ENCODE measurements at regions not wholly inside any gene's neighbourhood (a gene's known extent, or its start where the extent isn't known, plus 50 kb on each side); places are given as distances from the start of the nearest gene placed in this dataset.

DNA sequence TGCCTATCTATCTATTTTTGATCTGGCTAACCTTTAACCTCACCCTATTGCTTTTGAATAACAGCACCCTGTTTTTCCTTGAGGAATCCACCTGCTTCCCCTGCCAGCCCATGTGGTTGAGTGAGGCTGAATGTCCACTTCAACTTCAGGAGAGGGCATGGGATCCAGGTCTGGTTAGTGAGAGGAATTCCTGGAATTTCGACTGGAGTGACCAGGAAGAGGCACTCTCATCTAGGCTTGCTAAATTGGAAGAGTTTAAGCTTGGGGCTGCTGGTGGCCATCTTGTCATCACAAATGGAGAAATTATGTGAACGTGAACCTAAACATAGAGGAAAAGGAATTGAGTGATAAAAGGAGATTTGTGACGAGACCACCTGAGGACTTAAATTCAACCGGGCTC lies 322.1 kb downstream of the OSTF1 start:
- no peak for DNase-seq
- Mint-ChIP-seq H3K4me1 (ENCODE audit: low read depth) (no peaks in the 10 kb centered on the region), H3K36me3 (ENCODE audit: low read depth) (no peaks in the 10 kb centered on the region), H3K27me3 (no peaks in the 10 kb centered on the region), H3K9me3 (no peaks in the 10 kb centered on the region), H3K27ac (no peak overlapping the region), H3K4me3 (no peak overlapping the region)

DNA sequence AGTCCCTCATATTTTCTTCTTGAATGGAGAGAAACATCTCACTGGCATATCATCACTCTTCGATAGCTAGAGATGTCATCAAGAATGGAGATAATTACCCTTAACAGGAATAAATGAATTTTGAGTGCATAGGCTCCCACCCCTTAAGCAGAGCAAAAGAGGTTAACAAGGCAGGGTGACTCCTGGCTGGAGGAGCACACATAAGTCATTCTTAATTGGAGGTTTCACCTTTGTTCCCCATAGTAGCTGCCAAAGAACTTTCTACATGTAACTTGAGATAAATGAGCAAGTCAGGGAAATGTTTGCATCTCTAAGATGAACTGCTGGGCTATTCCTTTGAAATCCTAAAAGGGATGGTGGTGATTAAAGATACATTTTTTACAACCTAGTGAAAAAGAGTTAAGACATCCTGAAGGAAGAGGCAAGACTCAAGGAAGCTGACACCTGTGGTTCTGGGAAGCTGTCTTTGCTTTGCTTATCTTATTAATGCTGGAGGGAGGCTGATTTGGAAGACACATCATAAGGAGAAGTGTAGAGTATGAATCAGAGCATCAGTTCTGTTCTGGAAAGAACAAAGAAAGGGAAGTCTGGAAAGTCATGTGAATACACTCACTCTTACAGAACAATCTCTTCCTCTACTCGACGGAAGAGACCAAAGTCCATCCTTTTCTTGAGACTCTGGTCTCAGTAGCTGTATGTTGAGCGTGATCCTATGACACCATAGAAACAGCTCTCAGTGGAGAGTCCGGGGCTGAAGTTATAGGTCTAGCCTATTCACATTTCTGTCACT lies 326.3 kb downstream of the OSTF1 start:
- Mint-ChIP-seq H3K4me1 (ENCODE audit: low read depth) (no peaks in the 10 kb centered on the region), H3K36me3 (ENCODE audit: low read depth) (no peaks in the 10 kb centered on the region), H3K27me3 (no peaks in the 10 kb centered on the region), H3K4me3 (no peak overlapping the region), H3K9me3 (no peaks in the 10 kb centered on the region), H3K27ac (no peak overlapping the region)
- DNase-seq, result no peak

- no peak for DNase-seq
- Mint-ChIP-seq H3K27ac (no peak overlapping the region), H3K4me3 (no peak overlapping the region), H3K9me3 (no peaks in the 10 kb centered on the region), H3K27me3 (no peaks in the 10 kb centered on the region), H3K4me1 (ENCODE audit: low read depth) (no peaks in the 10 kb centered on the region), H3K36me3 (ENCODE audit: low read depth) (no peaks in the 10 kb centered on the region)
Measured at GRCh38 chr9:75417471-75417870, 329.2 kb downstream of the OSTF1 start.

DNA sequence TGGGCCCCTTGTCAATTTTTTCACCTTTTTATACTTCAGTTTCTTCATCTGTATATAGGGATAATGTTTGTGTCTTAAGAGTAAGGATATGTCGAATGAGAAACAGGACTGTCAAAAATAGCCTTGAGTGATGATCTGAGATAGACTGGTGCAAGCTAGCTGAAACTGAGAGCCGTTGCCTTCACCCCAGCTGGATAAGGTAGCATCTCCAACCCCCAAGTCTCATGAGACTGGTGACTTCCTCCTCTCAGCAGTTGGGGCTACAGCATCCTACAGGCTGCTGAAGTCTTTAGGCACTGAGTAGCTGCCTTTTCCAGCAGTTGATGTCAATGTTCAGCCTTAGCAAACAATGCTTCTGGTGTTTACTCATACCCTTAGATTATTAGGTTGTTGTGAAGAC lies 330.2 kb downstream of the OSTF1 start:
- H3K4me1 Mint-ChIP-seq (ENCODE audit: low read depth), result no peaks in the 10 kb centered on the region

GRCh38 chr9:75422944-75423522 lies 334.7 kb downstream of the OSTF1 start:
- H3K9me3 Mint-ChIP-seq, result no peaks in the 10 kb centered on the region
- H3K27ac Mint-ChIP-seq, result no peak overlapping the region
- H3K4me1 Mint-ChIP-seq (ENCODE audit: low read depth), result no peaks in the 10 kb centered on the region
- no peaks in the 10 kb centered on the region for H3K27me3 Mint-ChIP-seq
- H3K36me3 Mint-ChIP-seq (ENCODE audit: low read depth), result no peaks in the 10 kb centered on the region
- DNase-seq, result no peak
- H3K4me3 Mint-ChIP-seq, result no peak overlapping the region

More for the DNA sequence above, 330.2 kb downstream of the OSTF1 start:
- no peak for DNase-seq
- Mint-ChIP-seq H3K9me3 (no peaks in the 10 kb centered on the region), H3K4me3 (no peak overlapping the region), H3K27me3 (no peaks in the 10 kb centered on the region), H3K27ac (no peak overlapping the region), H3K36me3 (ENCODE audit: low read depth) (no peaks in the 10 kb centered on the region)

DNA sequence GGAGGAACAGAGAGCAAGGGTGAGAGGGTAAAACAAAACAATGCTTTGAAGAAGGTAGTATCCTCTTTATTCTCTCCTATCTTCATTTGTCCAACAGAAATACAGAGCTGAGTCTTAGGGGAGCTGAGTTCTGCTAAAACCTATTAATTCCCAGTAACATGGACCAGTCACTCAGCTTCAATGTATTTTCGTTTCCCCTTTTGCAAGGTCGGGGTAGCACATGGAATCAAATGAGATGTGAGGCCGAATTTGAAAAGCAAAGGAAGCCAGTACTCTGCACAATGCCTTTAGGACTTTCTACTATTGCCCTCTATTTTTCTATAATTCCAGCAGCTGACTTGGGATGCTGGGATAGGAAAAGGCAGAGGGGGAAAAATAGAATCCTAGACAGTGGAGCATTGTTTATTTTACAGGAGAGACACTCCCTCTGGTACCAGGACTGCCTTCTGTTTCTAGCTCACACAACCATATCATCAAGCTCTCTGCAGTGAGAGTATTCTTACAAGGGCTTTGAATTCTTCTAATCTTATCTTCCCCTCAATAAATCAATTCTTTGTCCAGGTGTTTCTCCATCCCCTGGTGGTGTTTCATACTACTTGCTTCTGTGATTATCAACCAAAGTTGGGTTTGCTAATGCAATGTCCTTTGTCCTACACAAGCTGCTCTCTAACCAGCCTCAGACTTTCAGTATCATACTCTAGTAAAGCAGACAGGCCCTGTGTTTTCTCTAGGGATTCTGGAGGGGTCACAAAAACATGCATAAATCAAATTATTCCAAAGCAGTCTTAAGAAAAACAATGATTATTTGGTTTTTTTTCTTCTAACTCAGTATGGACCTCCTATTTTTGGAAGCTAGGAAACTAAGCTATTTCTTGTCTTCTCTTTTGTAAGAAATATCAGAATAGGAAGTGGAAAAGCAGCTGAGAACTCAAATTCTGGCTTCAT lies 341.5 kb downstream of the OSTF1 start:
- no peaks in the 10 kb centered on the region for H3K36me3 Mint-ChIP-seq (ENCODE audit: low read depth)
- no peak overlapping the region for H3K4me3 Mint-ChIP-seq
- no peak overlapping the region for H3K27ac Mint-ChIP-seq
- no peaks in the 10 kb centered on the region for H3K4me1 Mint-ChIP-seq (ENCODE audit: low read depth)
- H3K27me3 Mint-ChIP-seq, result peaks cover 2% of the 10 kb centered on the region
- no peak for DNase-seq
- H3K9me3 Mint-ChIP-seq, result no peaks in the 10 kb centered on the region

DNA sequence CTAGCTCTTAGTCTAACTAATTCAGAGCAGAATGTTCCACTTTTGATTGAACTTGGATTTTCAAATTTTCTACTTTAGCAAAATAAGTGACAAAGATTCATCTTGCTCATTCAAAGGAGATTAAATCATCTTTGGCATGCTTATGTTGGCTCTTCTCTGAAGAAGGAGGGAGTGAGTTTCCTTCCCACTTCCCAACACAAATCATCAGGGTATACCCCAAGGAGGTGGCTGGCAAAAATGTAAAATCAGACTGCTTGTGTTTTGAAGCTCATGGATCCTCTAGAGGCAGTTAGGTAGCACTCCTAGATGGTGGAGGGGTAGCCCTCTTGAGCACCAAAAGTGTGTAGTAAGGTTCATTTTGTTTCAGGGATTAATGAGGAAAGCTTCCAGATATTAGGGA lies 343.1 kb downstream of the OSTF1 start:
- no peaks in the 10 kb centered on the region for H3K4me1 Mint-ChIP-seq (ENCODE audit: low read depth)
- H3K27ac Mint-ChIP-seq, result no peak overlapping the region
- no peaks in the 10 kb centered on the region for H3K9me3 Mint-ChIP-seq
- H3K27me3 Mint-ChIP-seq, result peaks cover 2% of the 10 kb centered on the region
- H3K36me3 Mint-ChIP-seq (ENCODE audit: low read depth), result no peaks in the 10 kb centered on the region
- H3K4me3 Mint-ChIP-seq, result no peak overlapping the region
- no peak for DNase-seq

DNA sequence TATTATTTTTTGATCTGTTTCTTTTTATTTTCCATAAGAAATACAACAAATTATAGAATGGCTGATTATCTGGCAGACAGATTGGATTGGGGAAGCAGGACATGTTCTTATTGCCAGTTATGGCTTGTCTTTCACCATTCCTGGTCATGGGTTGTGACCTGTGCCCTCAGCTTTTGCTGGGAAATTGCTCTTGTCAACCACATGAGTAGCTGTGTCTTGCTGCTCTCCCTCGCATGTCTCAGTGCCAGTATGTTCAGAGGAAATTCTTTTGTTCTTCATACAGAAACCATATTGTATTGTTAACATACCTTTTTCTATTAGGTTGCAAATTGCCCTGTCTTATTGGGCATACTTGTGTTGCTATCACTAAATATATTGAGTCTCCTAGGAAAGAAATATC lies 344.1 kb downstream of the OSTF1 start:
- no peaks in the 10 kb centered on the region for H3K36me3 Mint-ChIP-seq (ENCODE audit: low read depth)
- DNase-seq, result no peak
- H3K4me3 Mint-ChIP-seq, result no peak overlapping the region
- no peaks in the 10 kb centered on the region for H3K4me1 Mint-ChIP-seq (ENCODE audit: low read depth)
- peaks cover 2% of the 10 kb centered on the region for H3K27me3 Mint-ChIP-seq
- H3K9me3 Mint-ChIP-seq, result no peaks in the 10 kb centered on the region
- no peak overlapping the region for H3K27ac Mint-ChIP-seq

DNA sequence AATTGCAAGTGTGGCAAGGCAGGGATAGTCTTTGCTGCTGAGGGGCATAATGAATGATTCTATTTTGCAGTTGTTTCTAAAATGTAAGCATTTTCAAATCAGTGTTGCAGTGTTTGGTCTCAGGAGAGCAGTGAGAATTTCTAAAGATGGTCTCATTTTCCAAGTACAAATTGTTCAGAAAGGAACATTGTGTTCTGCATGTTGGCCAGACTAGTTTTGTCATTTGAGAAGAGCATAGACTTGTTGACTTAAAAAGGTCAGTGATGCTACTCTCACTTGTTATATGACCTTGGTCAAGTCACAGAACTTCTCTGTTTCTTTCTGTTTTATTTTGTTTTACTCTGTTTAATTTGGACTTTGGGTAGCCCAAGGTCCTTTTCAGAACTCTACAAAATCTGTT lies 344.6 kb downstream of the OSTF1 start:
- peaks cover 5% of the 10 kb centered on the region for H3K27me3 Mint-ChIP-seq
- no peaks in the 10 kb centered on the region for H3K4me1 Mint-ChIP-seq (ENCODE audit: low read depth)
- H3K4me3 Mint-ChIP-seq, result no peak overlapping the region
- no peaks in the 10 kb centered on the region for H3K36me3 Mint-ChIP-seq (ENCODE audit: low read depth)
- H3K9me3 Mint-ChIP-seq, result no peaks in the 10 kb centered on the region
- no peak for DNase-seq
- no peak overlapping the region for H3K27ac Mint-ChIP-seq

DNA sequence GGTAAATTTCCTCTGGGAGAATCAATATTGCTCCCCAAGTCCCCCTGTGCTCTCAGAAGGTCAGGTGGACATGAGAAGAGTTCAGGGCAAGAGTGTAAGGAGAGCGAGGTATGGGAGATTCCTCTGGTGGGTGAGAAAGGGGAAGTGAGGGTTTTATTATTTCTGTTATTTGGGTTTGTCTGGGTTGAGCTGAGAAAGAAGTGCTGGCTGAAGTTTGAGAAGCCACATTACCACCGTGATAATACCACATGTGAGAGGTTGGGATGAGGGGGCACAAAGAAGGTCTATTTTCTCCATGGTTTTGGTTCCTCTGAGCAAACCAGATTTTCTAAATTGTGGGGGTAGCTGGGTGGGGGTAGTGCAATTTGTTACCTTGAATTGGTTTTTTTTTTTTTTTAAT lies 350.4 kb downstream of the OSTF1 start:
- no peaks in the 10 kb centered on the region for H3K9me3 Mint-ChIP-seq
- no peak overlapping the region for H3K4me3 Mint-ChIP-seq
- peaks cover 6% of the 10 kb centered on the region for H3K27me3 Mint-ChIP-seq
- DNase-seq, result no peak
- H3K36me3 Mint-ChIP-seq (ENCODE audit: low read depth), result no peaks in the 10 kb centered on the region
- no peaks in the 10 kb centered on the region for H3K4me1 Mint-ChIP-seq (ENCODE audit: low read depth)
- no peak overlapping the region for H3K27ac Mint-ChIP-seq

- H3K27me3 Mint-ChIP-seq, result peaks cover 6% of the 10 kb centered on the region
- no peaks in the 10 kb centered on the region for H3K36me3 Mint-ChIP-seq (ENCODE audit: low read depth)
- H3K4me3 Mint-ChIP-seq, result no peak overlapping the region
- H3K9me3 Mint-ChIP-seq, result no peaks in the 10 kb centered on the region
- no peaks in the 10 kb centered on the region for H3K4me1 Mint-ChIP-seq (ENCODE audit: low read depth)
- DNase-seq, result no peak
- no peak overlapping the region for H3K27ac Mint-ChIP-seq
Measured at GRCh38 chr9:75440914-75441313, 352.6 kb downstream of the OSTF1 start.

GRCh38 chr9:75445144-75445543 lies 356.8 kb downstream of the OSTF1 start:
- no peak overlapping the region for H3K27ac Mint-ChIP-seq
- no peaks in the 10 kb centered on the region for H3K9me3 Mint-ChIP-seq
- no peaks in the 10 kb centered on the region for H3K4me1 Mint-ChIP-seq (ENCODE audit: low read depth)
- no peaks in the 10 kb centered on the region for H3K36me3 Mint-ChIP-seq (ENCODE audit: low read depth)
- no peak for DNase-seq
- no peak overlapping the region for H3K4me3 Mint-ChIP-seq
- H3K27me3 Mint-ChIP-seq, result no peaks in the 10 kb centered on the region

DNA sequence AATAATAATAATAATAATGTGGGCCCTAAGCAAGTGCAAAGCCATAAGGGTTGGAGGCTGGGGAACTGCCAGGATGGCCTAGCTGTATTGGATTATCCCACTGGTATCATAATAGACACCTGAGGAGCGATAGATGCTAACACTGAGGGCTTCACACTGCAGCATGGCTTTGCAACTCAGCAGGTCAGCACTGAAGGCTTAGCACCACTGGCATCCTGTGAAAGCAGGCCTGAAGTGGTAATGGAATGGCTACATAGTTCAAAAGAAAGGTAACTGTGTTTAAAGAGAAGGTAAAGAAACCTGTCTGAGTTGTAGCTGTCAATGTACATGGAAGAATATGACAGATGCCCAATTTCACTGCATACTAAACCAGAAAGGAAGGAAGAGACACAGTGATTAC lies 359.0 kb downstream of the OSTF1 start:
- Mint-ChIP-seq H3K4me1 (ENCODE audit: low read depth) (no peaks in the 10 kb centered on the region), H3K27me3 (no peaks in the 10 kb centered on the region), H3K27ac (no peak overlapping the region), H3K9me3 (no peaks in the 10 kb centered on the region), H3K36me3 (ENCODE audit: low read depth) (no peaks in the 10 kb centered on the region), H3K4me3 (no peak overlapping the region)
- no peak for DNase-seq

- Mint-ChIP-seq H3K4me3 (no peak overlapping the region), H3K36me3 (ENCODE audit: low read depth) (no peaks in the 10 kb centered on the region), H3K27me3 (no peaks in the 10 kb centered on the region), H3K9me3 (no peaks in the 10 kb centered on the region), H3K27ac (no peak overlapping the region), H3K4me1 (ENCODE audit: low read depth) (no peaks in the 10 kb centered on the region)
- no peak for DNase-seq
Measured at GRCh38 chr9:75448281-75448680, 360.0 kb downstream of the OSTF1 start.

GRCh38 chr9:75448955-75449354 lies 360.6 kb downstream of the OSTF1 start:
- H3K36me3 Mint-ChIP-seq (ENCODE audit: low read depth), result no peaks in the 10 kb centered on the region
- no peaks in the 10 kb centered on the region for H3K27me3 Mint-ChIP-seq

More at GRCh38 chr9:75448955-75449354, 360.6 kb downstream of the OSTF1 start:
- Mint-ChIP-seq H3K4me3 (no peak overlapping the region), H3K9me3 (no peaks in the 10 kb centered on the region), H3K4me1 (ENCODE audit: low read depth) (no peaks in the 10 kb centered on the region), H3K27ac (no peak overlapping the region)
- no peak for DNase-seq
